GM12865 (cell line): ENCODE measurements at regions not wholly inside any gene's neighbourhood (a gene's known extent, or its start where the extent isn't known, plus 50 kb on each side); places are given as distances from the start of the nearest gene placed in this dataset.
"Not testable (repeated sequence)": the region's sequence is repeated elsewhere in the genome, so short reads cannot be mapped to it uniquely, and the experiment has no call there.

Source experiments
- DNase-seq: peaks from one replicate; pipeline ENCODE4 v3.0.0; 2010; ENCODE audit warnings: low read depth
- H3K4me3 ChIP-seq: 2 replicates; pipeline ENCODE4 v1.5.1; 2011; ENCODE audit warnings: mild to moderate bottlenecking, low read depth, low read length, control low read depth
- CTCF ChIP-seq: IDR thresholded peaks from 2 replicates; pipeline ENCODE4 v1.5.1; 2011; ENCODE audit warnings: low read length, control low read depth, low read depth, inconsistent platforms; ENCODE audit not compliant: insufficient read depth; ENCODE audit errors: missing control alignments

GRCh38 chrX:73390628-73391567 lies 56.0 kb upstream of the CDX4 start:
- H3K4me3 ChIP-seq = no peak overlapping the region
- no peak for TF ChIP-seq CTCF
- DNase-seq = no peak

- H3K4me3 ChIP-seq = no peak overlapping the region
- no peak for DNase-seq
- no peak for TF ChIP-seq CTCF
These were observed 80.2 kb upstream of the CDX4 start for GRCh38 chrX:73366696-73367095.

- H3K4me3 ChIP-seq, DNase-seq: not testable (repeated sequence)
These were observed 89.6 kb upstream of the CDX4 start for GRCh38 chrX:73357294-73357693.

DNA sequence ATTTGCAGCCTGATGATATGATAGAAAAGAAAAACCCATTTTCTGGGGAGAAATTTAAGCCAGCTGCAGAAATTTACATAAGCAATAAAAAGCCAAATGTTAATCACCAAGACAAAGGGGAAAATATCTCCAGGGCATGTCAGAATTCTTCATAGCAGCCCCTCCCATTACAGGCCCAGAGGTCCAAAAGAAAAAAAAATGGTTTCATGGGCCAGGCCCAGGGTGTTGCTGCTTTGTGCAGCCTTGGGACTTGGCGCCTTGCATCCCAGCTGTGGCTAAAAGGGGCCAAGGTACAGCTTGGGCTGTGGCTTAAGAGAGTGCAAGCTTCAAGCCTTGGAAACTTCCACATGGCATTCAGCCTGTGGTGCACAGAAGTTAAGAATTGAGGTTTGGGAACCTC lies 97.9 kb upstream of the CDX4 start:
- TF ChIP-seq CTCF = no peak
- H3K4me3 ChIP-seq = no peak overlapping the region
- DNase-seq = no peak

DNA sequence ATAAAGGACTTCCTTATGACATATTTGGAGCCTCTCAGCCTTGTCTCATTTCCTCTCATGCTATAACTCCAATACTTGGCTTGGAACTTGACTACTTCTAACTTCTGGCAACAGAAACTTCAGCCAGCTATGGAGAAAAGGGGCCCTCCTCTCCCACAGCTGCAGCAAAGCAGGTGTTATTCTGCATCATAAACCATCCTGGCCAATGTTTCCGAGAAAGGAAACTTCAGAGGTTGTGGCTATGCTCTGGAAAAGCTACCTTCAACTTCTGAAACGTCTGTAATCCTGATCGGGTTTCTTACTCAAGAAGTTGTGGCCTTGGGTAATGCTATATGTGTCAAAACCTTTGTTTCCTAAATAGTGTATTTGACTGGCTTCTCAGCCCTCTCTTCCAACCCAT lies 109.5 kb upstream of the CDX4 start:
- H3K4me3 ChIP-seq = no peak overlapping the region
- TF ChIP-seq CTCF = no peak
- no peak for DNase-seq

DNA sequence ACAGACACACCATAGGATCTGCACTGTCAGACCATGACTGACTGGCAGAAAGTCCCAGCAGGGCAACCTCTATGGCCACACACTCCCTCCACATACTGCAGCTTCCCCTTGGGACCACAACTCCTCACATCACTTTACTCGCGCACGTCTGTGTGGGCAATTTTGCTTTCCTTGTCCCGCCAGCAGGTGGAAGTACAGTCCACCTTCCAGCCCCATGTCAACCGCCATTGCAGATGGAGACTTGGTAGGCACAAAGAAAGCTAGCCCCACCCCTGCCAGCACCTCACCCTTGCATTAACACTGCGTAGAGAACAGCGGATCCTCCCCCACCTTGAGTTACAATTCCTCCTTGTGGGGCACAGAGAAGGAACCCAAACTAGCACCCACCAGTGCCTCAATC lies 74.4 kb upstream of the NAP1L2 start:
- no peak for TF ChIP-seq CTCF
- H3K4me3 ChIP-seq = no peak overlapping the region
- peak; percentile 0 for DNase-seq

GRCh38 chrX:73270753-73271152 lies 56.1 kb upstream of the NAP1L2 start:
- TF ChIP-seq CTCF = no peak
- no peak overlapping the region for H3K4me3 ChIP-seq
- DNase-seq = no peak
